ENCODE measurements at regions not wholly inside any gene's neighbourhood (a gene's known extent, or its start where the extent isn't known, plus 50 kb on each side); places are given as distances from the start of the nearest gene placed in this dataset.

DNA sequence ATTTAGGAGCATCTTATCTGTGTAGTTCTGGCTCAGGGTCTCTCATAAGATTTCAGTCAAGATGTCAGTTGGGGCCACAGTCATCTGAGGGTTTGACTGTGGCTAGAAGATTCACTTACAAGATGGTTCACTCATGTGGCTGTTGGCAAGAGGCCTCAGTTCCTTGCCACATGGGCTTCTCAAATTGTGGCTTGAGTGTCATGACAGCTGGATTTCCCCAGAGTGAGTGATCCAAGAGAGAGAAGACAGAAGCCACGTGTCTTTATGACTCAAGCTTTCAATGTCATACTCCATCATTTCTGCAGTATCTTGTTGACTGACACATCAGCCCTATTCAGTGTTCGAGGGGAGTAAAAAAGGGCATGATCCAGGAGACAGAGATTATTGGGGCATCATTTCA, 131.3 kb upstream of the AP1S2 start:
- intact Hi-C loops (cut with micrococcal nuclease), result no loop called here

- intact Hi-C loops (cut with micrococcal nuclease), result no loop called here
Observed at GRCh38 chrX:15983034-15983433, 128.4 kb upstream of the AP1S2 start.

GRCh38 chrX:15977644-15978043, 123.0 kb upstream of the AP1S2 start:
- intact Hi-C loops (cut with micrococcal nuclease), result no loop called here

DNA sequence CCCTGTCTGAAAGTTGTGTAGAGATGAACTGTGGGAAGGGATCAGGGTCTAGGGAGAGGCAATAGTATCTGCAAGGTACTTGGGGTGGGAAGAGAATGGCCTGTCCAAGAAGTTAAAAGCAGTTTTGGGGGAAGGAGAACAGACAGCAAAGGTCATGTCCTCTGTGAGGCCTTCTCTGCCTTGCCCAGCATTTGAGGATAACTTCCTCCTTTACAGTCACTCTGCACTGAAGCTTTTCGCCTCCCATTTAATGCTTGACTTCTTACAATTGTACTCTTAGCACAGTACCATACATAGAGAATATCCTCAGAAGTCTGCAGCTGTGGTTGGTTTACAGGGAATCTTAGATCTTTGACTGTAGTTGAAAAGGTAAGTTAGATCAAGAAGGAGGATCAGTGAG, 121.8 kb upstream of the AP1S2 start:
- intact Hi-C loops (cut with micrococcal nuclease), result no loop called here

DNA sequence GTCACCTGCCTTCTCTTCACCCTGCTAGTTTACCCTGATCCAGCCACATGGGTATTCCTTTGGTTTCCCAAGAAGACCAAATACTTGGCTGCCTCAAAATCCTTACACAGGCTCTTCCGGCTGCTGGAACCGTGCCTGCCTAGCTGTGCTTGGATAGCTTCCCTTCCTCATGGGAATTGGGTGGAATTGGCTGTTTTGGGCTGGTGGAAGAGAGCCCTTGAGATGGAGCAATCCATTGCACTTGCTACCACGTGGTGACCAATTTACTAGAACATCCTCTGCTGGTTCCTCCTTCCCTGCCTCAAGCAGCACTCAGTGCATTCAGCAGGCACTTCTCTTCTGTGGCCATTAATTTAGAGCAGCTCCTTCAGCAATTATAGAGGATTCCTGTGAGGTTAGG, 119.3 kb upstream of the AP1S2 start:
- intact Hi-C loops (cut with micrococcal nuclease), result loop anchor here (1.0 kb wide), 2 partner anchors 213 to 287 kb away; no protein-coding TSS in a partner anchor

DNA sequence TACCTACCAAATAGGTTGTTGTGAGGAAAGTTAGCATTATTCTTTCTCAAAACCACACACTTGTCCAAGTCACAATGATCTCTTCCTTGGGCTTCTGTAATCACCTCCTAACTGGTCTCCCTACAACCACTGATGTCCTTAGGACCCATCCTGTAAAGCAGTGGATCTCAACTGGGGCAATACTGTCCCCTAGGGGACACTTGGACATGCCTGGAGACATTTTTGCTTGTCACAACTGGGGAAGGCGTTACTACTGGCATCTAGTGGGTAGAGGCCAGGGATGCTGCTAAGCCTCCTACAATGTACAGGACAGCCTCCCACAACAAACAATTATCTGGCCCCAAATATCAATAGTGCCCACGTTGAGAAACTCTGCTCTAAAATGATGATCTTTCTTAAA, 118.7 kb upstream of the AP1S2 start:
- intact Hi-C loops (cut with micrococcal nuclease), result loop anchor here (1.0 kb wide), 2 partner anchors 212 to 286 kb away; no protein-coding TSS in a partner anchor

- intact Hi-C loops (cut with micrococcal nuclease), result no loop called here
Observed at GRCh38 chrX:15971696-15972095, 117.1 kb upstream of the AP1S2 start.

- intact Hi-C loops (cut with micrococcal nuclease), result no loop called here
Observed at GRCh38 chrX:15963858-15964257, 109.2 kb upstream of the AP1S2 start.

DNA sequence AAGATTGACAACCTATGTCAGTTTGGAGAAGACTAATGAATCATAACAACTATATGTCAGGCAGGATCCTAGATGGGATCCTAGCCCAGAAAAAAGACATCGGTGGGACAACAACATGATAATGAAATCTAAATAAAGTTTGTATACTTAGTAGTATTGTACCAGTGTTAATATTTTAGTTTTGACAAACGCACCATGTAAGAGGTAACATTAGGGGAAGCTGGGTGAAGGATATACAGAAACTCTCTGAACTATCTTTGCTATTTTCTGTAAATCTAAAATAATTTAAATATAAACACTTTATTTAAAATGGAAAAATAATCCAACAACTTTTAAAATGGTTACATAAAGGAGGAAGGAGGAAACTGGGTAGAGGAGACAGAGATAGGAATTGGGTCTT, 105.6 kb upstream of the AP1S2 start:
- intact Hi-C loops (cut with micrococcal nuclease), result no loop called here

DNA sequence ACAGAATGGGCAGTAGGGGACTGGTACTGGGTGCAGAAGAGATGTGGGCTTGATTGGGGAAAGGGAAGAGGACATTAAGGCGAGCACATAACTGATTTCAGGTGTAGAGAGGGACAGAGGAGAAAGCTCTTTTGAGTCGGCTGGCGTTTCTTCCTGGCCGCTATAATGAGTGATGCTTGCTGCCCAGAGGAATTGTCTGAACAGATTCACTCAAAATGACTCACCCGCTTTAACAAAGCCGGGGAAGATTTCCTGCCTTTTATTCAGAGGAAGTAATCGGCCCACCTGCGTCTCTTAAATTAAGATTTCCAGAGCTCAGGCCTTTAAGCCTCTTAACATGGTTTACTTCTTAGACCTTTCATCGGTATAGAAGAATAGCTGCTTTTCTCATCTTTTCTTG, 102.1 kb upstream of the AP1S2 start:
- intact Hi-C loops (cut with micrococcal nuclease), result no loop called here

GRCh38 chrX:15953801-15954200, 99.2 kb upstream of the AP1S2 start:
- intact Hi-C loops (cut with micrococcal nuclease), result no loop called here

DNA sequence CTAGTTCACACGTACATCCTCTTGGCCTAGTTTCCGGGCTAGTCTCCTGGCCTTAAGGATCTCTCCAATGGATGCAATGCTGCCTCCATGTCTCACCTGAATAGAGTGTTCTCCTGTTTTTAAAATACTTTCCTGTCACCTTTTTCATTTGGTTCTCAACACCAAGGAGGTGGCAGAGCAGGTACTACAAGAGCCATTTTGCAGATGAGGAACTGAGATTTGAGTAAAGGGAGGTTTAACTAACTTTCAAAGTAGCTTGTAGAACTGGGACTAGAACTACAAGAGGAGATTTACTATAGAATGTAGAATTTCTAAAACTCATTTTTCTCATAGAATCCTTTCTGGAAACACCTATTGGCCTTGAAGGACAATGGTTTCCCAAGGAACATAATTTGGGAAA, 97.6 kb upstream of the AP1S2 start:
- intact Hi-C loops (cut with micrococcal nuclease), result no loop called here

GRCh38 chrX:15948318-15948660, 93.7 kb upstream of the AP1S2 start:
- intact Hi-C loops (cut with micrococcal nuclease), result no loop called here

DNA sequence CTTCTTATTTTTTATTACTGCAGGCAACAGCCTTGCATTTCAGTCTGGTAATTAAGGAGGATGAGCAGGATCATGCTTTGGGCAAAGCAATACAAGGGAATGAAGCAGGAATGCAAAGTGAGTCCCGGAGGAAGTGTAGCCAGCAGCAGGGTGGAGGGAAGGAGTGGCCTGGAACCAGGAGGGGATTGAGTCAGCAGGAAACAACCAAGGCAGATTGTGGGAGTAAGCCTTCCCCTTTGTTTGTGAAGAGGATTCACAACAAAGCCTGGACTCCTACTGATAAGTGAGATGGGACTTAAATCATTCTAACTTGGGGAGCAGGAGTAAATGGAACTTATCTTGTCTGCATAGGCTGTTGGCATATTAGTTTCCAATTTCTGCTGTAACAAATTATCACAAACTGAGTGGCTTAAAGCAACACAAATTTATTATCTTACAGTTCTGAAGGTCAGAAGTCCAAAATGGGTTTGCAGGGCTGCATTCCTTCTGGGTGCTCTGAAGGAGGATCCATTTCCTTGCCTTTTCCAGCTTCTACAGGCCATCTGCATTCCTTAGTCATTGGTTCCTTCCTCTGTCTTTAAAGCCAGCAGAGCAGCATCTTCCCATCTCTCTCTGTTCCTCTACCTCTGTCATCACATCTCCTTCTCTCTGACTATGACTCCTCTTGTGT, 93.2 kb upstream of the AP1S2 start:
- intact Hi-C loops (cut with micrococcal nuclease), result no loop called here

DNA sequence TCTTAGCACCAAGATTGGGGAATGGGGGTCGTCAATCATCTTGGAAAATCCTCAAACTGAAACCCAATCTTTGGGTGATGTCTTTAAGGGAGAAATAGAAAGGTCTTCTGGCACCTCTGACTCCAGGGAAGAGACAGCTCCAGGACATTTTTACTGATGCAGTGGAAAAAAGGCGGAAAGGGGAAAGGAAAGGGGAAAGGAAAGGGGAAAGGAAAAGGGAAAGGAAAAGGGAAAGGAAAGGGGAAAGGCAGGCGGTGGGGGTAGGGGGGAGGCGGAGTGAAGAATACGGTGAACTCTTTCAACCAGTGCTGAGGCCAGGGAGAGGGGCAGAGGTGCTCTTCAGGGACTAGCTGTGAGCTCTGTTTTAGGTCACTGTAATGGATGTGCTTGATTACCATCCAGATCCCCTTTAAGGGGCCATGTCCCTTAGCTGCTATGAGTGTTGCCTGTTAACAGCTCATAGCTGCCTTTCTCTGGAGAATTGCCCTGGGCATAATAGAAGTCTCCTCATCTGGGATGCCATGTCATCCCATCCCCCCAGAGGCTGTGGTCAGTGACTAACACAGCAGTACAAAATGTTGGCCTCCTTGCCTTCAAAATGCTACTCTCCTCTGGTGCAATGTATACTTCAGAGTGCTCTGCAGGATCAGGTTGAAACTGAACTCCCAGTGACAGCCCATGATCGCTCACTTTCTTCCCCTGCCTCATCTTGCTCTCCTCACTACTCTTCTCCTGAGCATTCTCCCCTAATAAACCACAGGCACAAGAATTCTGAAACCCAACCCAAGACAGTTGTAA, 92.4 kb upstream of the AP1S2 start:
- intact Hi-C loops (cut with micrococcal nuclease), result no loop called here

DNA sequence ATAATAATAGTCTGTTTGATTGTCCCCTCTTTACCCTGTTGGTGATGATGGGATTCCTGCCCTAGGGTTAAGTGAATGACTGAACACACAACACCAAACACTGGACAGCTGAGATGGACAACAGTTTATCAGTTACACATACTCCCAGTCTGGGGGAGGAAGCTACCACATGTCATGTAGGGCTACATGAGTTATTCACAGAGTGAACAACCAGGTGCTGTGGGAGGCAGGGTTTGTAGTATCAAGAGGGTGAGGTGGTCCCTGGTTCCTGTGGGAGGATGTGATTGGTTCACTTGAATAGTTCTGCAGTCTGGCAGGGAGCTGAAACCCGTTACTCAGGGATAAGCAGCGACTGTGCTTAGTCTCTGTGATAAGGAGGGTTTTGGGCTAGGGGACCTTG, 88.8 kb upstream of the AP1S2 start:
- intact Hi-C loops (cut with micrococcal nuclease), result no loop called here

DNA sequence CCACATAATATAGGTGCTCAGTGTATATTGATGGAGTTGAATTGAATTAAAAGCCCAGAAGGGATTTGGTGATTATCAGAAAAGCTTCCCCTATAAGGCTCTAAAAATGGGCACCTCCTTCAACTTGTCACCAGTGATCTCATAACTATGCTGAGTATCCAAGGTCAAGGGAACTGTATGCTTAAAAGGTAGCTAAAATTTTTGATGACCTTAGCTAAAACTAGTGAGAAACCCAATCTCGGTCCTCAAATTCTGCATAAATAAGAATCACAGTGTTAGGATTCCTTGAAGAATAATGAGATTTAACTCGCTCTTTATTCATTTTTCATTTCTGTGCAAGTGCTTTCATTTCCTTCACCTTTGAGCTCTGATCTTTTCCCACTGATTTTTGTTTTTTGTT, 87.7 kb upstream of the AP1S2 start:
- intact Hi-C loops (cut with micrococcal nuclease), result no loop called here

GRCh38 chrX:15939737-15940136, 85.1 kb upstream of the AP1S2 start:
- intact Hi-C loops (cut with micrococcal nuclease), result no loop called here

- intact Hi-C loops (cut with micrococcal nuclease), result no loop called here
Observed at GRCh38 chrX:15938072-15938471, 83.5 kb upstream of the AP1S2 start.

- intact Hi-C loops (cut with micrococcal nuclease), result no loop called here
Observed at GRCh38 chrX:15931362-15931761, 76.7 kb upstream of the AP1S2 start.

GRCh38 chrX:15930585-15930984, 76.0 kb upstream of the AP1S2 start:
- intact Hi-C loops (cut with micrococcal nuclease), result no loop called here

- intact Hi-C loops (cut with micrococcal nuclease), result no loop called here
Observed at GRCh38 chrX:15929194-15929593, 74.6 kb upstream of the AP1S2 start.

GRCh38 chrX:15926622-15927021, 72.0 kb upstream of the AP1S2 start:
- intact Hi-C loops (cut with micrococcal nuclease), result no loop called here

Measured in T-helper 1 cell treated with Interleukin-12 subunit alpha and Interleukin-12 subunit beta and Interleukin-4 antibody, amounts not matched to agents 30 ng/mL and 1 ng/mL, for 36 hours (primary cell).